ENCODE measurements at regions not wholly inside any gene's neighbourhood (a gene's known extent, or its start where the extent isn't known, plus 50 kb on each side); places are given as distances from the start of the nearest gene placed in this dataset.

- TF ChIP-seq EZH2 (IDR thresholded peaks at IDR 0.05) (no peak), POLR2AphosphoS5 (IDR thresholded peaks at IDR 0.05; ENCODE audit: borderline replicate concordance, low read depth, low read length) (no peak), FOXP2 (optimal IDR thresholded peaks at IDR 0.05; ENCODE audit: control extremely low read depth, extremely low read length, insufficient read depth) (no peak)
These were observed 1530.9 kb upstream of the LRRTM1 start for GRCh38 chr2:81835321-81836000.

Measured in SK-N-MC (cell line).